Liver (tissue), 3 donors: ENCODE measurements at regions not wholly inside any gene's neighbourhood (a gene's known extent, or its start where the extent isn't known, plus 50 kb on each side); places are given as distances from the start of the nearest gene placed in this dataset.

Source experiments
- CTCF ChIP-seq: fragments of 150-350 bp; IDR thresholded peaks from 2 replicates; pipeline ENCODE4 v1.5.1; 2017; ENCODE audit warnings: improper control_type of control experiment, low read depth, low read length; ENCODE audit not compliant: missing input control
- EGR1 ChIP-seq, 2 donors: IDR thresholded peaks; 2 replicates each; pipeline ENCODE4 v1.6.1; 2016 to 2018; ENCODE audit warnings: antibody characterized with exemption in 2 of 2, low read depth in 2 of 2
- GABPA ChIP-seq, 2 donors: IDR thresholded peaks in 1 of 2; conservative IDR thresholded peaks in 1 of 2; 2 replicates each; pipeline ENCODE4 v1.6.1; 2016; ENCODE audit warnings: antibody characterized with exemption in 2 of 2, mild to moderate bottlenecking in 1 of 2, moderate library complexity in 1 of 2
- MAX ChIP-seq: IDR thresholded peaks from 2 replicates; pipeline ENCODE4 v1.6.1; 2016; ENCODE audit warnings: antibody characterized with exemption
- RAD21 ChIP-seq, 2 donors: IDR thresholded peaks; 2 replicates each; pipeline ENCODE4 v1.6.1; 2016; ENCODE audit warnings: antibody characterized with exemption in 2 of 2, mild to moderate bottlenecking in 2 of 2
- REST ChIP-seq: IDR thresholded peaks from 2 replicates; pipeline ENCODE4 v1.6.1; 2016; ENCODE audit warnings: antibody characterized with exemption, mild to moderate bottlenecking
- RXRA ChIP-seq, 2 donors: IDR thresholded peaks; 2 replicates each; pipeline ENCODE4 v1.6.1; 2017 to 2018; ENCODE audit warnings: antibody characterized with exemption in 2 of 2, mild to moderate bottlenecking in 1 of 2
- SP1 ChIP-seq: IDR thresholded peaks from 2 replicates; pipeline ENCODE4 v1.6.1; 2018; ENCODE audit warnings: antibody characterized with exemption, mild to moderate bottlenecking
- TAF1 ChIP-seq: conservative IDR thresholded peaks from 2 replicates; pipeline ENCODE4 v1.6.1; 2016; ENCODE audit warnings: antibody characterized with exemption, mild to moderate bottlenecking
- YY1 ChIP-seq: IDR thresholded peaks from 2 replicates; pipeline ENCODE4 v1.6.1; 2016; ENCODE audit warnings: antibody characterized with exemption, mild to moderate bottlenecking
- TF ChIP-seq, protein P1 (sequence below): IDR thresholded peaks from 2 replicates; pipeline ENCODE4 v1.6.1; 2016; ENCODE audit warnings: antibody characterized with exemption
- donor health status: healthy.
- donor health status: healthy.

GRCh38 chr4:38512840-38513239 lies 151.2 kb upstream of the KLF3 start:
- TF ChIP-seq CTCF (no peak), GABPA (IDR thresholded peaks at IDR 0.05 in 1 of 2, conservative IDR thresholded peaks at IDR 0.05 in 1 of 2) (no peak), EGR1 (IDR thresholded peaks at IDR 0.05; ENCODE audit: low read depth in 2 of 2) (no peak), TAF1 (no peak), SP1 (no peak), YY1 (no peak), RXRA (IDR thresholded peaks at IDR 0.05) (no peak), MAX (no peak), REST (no peak), RAD21 (IDR thresholded peaks at IDR 0.05) (no peak)
- TF ChIP-seq, protein P1, sequence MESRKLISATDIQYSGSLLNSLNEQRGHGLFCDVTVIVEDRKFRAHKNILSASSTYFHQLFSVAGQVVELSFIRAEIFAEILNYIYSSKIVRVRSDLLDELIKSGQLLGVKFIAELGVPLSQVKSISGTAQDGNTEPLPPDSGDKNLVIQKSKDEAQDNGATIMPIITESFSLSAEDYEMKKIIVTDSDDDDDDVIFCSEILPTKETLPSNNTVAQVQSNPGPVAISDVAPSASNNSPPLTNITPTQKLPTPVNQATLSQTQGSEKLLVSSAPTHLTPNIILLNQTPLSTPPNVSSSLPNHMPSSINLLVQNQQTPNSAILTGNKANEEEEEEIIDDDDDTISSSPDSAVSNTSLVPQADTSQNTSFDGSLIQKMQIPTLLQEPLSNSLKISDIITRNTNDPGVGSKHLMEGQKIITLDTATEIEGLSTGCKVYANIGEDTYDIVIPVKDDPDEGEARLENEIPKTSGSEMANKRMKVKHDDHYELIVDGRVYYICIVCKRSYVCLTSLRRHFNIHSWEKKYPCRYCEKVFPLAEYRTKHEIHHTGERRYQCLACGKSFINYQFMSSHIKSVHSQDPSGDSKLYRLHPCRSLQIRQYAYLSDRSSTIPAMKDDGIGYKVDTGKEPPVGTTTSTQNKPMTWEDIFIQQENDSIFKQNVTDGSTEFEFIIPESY = no peak
